BJ (cell line): ENCODE measurements at regions not wholly inside any gene's neighbourhood (a gene's known extent, or its start where the extent isn't known, plus 50 kb on each side); places are given as distances from the start of the nearest gene placed in this dataset.

Experiments used
- CTCF ChIA-PET: fragments of 350-600 bp; formaldehyde crosslinking; extraction: SDS; loops from one replicate; lab custom pipeline; 2021; ENCODE audit warnings: antibody characterized with exemption, inconsistent platforms; lab: Yijun Ruan, JAX
- POLR2A ChIA-PET: fragments of 300-600 bp; sonication (Branson Sonifier 250); formaldehyde crosslinking; extraction: SDS; loops from one replicate; lab custom pipeline; 2021; ENCODE audit warnings: antibody characterized with exemption; lab: Charles Lee
- DNase-seq: peaks from one replicate; pipeline ENCODE4 v3.0.0-alpha.2; 2011; ENCODE audit warnings: low read depth
- H3K27me3 ChIP-seq: 2 replicates; pipeline ENCODE4 v1.6.0; 2011; ENCODE audit warnings: low read length; ENCODE audit not compliant: control insufficient read depth, insufficient read depth
- H3K36me3 ChIP-seq: 2 replicates; pipeline ENCODE4 v1.5.1; 2011; ENCODE audit warnings: low read length; ENCODE audit not compliant: control insufficient read depth, insufficient read depth
- H3K4me3 ChIP-seq: 2 replicates; pipeline ENCODE4 v1.5.1; 2011; ENCODE audit warnings: low read depth, mild to moderate bottlenecking, control low read depth, low read length
- CTCF ChIP-seq: IDR thresholded peaks from 2 replicates; pipeline ENCODE4 v1.5.1; 2011; ENCODE audit warnings: low read depth, mild to moderate bottlenecking, control low read depth, inconsistent platforms, low read length, moderate library complexity; ENCODE audit not compliant: insufficient read depth

GRCh38 chr5:173792781-173793547 lies 95.2 kb upstream of the CPEB4 start:
- Histone ChIP-seq H3K4me3 (no peak overlapping the region), H3K36me3 (no peaks in the 10 kb centered on the region), H3K27me3 (no peaks in the 10 kb centered on the region)
- ChIA-PET POLR2A (no interaction called here), CTCF (no interaction called here)
- DNase-seq, result no peak
- no peak for TF ChIP-seq CTCF

GRCh38 chr5:173793648-173794548 lies 94.3 kb upstream of the CPEB4 start:
- no peak for DNase-seq
- Histone ChIP-seq H3K4me3 (no peak overlapping the region), H3K36me3 (no peaks in the 10 kb centered on the region), H3K27me3 (no peaks in the 10 kb centered on the region)
- CTCF ChIA-PET, result no interaction called here
- no peak for TF ChIP-seq CTCF
- POLR2A ChIA-PET, result no interaction called here

- POLR2A ChIA-PET, result no interaction called here
- no peak for TF ChIP-seq CTCF
- CTCF ChIA-PET, result no interaction called here
- no peaks in the 10 kb centered on the region for H3K27me3 ChIP-seq
- no peak overlapping the region for H3K4me3 ChIP-seq
- no peak for DNase-seq
- no peaks in the 10 kb centered on the region for H3K36me3 ChIP-seq
Observed at GRCh38 chr5:173794901-173795416, 93.2 kb upstream of the CPEB4 start.

DNA sequence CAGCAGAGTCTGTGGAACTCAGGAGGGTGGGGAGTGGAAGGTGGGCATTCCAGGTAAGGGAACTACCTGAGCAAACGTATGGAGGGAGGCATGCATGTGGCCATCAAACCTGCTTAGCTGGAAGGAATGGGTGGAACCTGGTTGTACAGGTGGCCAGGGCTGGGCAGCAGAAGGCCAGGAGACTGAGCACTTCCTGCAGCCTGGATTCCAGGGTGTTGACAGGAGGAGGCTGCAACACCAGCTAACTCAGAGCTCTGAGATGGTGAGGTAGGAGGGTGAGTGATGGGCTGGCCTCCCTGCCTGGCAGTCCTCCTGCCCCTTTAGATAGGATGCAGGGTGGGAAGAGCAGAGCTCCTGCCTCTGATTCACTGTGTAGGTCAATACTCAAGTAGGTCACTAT lies 92.5 kb upstream of the CPEB4 start:
- DNase-seq, result no peak
- TF ChIP-seq CTCF, result no peak
- Histone ChIP-seq H3K4me3 (no peak overlapping the region), H3K36me3 (no peaks in the 10 kb centered on the region), H3K27me3 (no peaks in the 10 kb centered on the region)
- POLR2A ChIA-PET, result no interaction called here
- CTCF ChIA-PET, result interaction anchor here (1.3 kb wide), 1 partner anchor 10 kb away, joined by 3 read pairs; no protein-coding TSS in a partner anchor
